Gastrocnemius medialis (tissue), 4 donors: ENCODE measurements at regions not wholly inside any gene's neighbourhood (a gene's known extent, or its start where the extent isn't known, plus 50 kb on each side); places are given as distances from the start of the nearest gene placed in this dataset.

Experiments
- ATAC-seq, 2 donors: fragments of 150-250 bp; one replicate each; pipeline ENCODE4 v1.9.1; 2016
- DNase-seq, 2 donors: peaks; one replicate each; pipeline ENCODE4 v3.0.0-alpha.2; 2019
- H3K27ac ChIP-seq, 4 donors: fragments of 200-600 bp; sonication (generic); 1 replicate in 1 of 4; 2 replicates in 3 of 4; pipeline ENCODE4 v1.5.1; 2016 to 2018; ENCODE audit warnings: mild to moderate bottlenecking in 2 of 4, moderate library complexity in 1 of 4
- H3K27me3 ChIP-seq, 3 donors: fragments of 200-600 bp; sonication (generic) in 2 of 3; 1 replicate in 1 of 3; 2 replicates in 2 of 3; pipeline versions ENCODE4 v1.5.1 to v1.6.0; 2016 to 2019; ENCODE audit warnings: mild to moderate bottlenecking in 1 of 3, moderate library complexity in 1 of 3
- H3K36me3 ChIP-seq, 2 donors: fragments of 200-600 bp; sonication (generic) in 1 of 2; one replicate each; pipeline ENCODE4 v1.5.1; 2017 to 2018
- H3K4me1 ChIP-seq, 2 donors: fragments of 200-600 bp; sonication (generic) in 1 of 2; one replicate each; pipeline ENCODE4 v1.5.1; 2016 to 2017; ENCODE audit warnings: mild to moderate bottlenecking in 2 of 2
- H3K4me3 ChIP-seq, 4 donors: fragments of 200-600 bp; sonication (generic) in 3 of 4; 1 replicate in 1 of 4; 2 replicates in 3 of 4; pipeline ENCODE4 v1.5.1; 2016 to 2019; ENCODE audit warnings: mild to moderate bottlenecking in 2 of 4
- H3K9me3 ChIP-seq, 3 donors: fragments of 200-600 bp; sonication (generic) in 2 of 3; 1 replicate in 1 of 3; 2 replicates in 2 of 3; pipeline ENCODE4 v1.5.1; 2016 to 2019
- CTCF ChIP-seq, 5 experiments: fragments of 450-650 bp in 3 of 5; fragments of 200-600 bp in 2 of 5; sonication (generic) in 2 of 5; IDR thresholded peaks in 4 of 5; conservative IDR thresholded peaks in 1 of 5; 1 replicate in 4 of 5; 2 replicates in 1 of 5; pipeline ENCODE4 v1.5.1; 2016 to 2019; ENCODE audit warnings: antibody characterized with exemption in 5 of 5, mild to moderate bottlenecking in 3 of 5, moderate library complexity in 3 of 5
- POLR2A ChIP-seq, 2 donors: fragments of 450-650 bp; IDR thresholded peaks; one replicate each; pipeline ENCODE4 v1.6.1; 2017; ENCODE audit warnings: antibody characterized with exemption in 2 of 2, mild to moderate bottlenecking in 2 of 2, moderate library complexity in 2 of 2
- in situ Hi-C, 4 donors: fragments of 200-750 bp; cut with MboI; loops; one replicate each; pipeline versions ENCODE4 v1.15.0 to v1.8.0; 2017; ENCODE audit warnings: low sequenced_read_pairs in 4 of 4
- intact Hi-C: fragments of 100-400 bp; cut with DNase I; formaldehyde crosslinking; loops from one replicate; pipeline ENCODE4 v1.15.1; 2023; ENCODE audit warnings: low total_unique reads

DNA sequence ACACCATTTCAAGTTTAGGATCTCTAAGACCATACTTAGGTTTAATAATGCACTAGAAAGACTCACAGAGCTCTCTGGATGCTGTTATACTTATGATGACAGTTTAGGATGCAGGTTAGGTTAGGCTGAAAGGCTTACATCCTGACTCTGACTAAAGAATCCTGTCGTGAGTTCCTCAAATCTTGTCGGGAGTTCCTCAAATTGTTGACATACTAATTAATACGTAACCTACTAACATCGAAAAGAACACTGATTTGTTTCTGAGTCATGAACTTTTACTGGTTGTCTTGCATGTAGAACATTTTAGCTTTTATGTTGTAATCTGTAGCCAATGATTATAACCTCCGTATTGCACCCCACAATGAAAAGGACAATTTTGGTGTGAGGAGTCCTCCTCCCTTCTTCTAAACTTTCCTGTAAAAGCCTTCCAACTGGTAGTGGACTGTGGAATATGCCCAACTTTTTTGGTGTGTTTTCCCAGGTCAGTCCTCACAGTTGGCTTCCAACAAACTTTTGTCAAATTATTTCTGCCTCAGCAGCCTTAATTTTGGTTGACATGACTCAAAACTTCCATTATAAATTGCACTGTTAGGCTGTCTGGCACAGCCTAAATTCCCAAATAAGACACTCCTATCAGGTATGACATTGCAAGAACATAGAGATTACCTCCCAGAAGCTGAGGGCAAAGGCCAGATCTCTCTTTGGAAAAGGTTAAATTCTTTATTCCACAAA, 107.9 kb upstream of the PALMD start:
- TF ChIP-seq POLR2A (IDR thresholded peaks at IDR 0.05) (no peak), CTCF (IDR thresholded peaks at IDR 0.05 in 4 of 5, conservative IDR thresholded peaks at IDR 0.05 in 1 of 5) (no peak)
- no peak for DNase-seq
- Histone ChIP-seq H3K27me3 (no peaks in the 10 kb centered on the region), H3K36me3 (no peaks in the 10 kb centered on the region), H3K4me3 (no peak overlapping the region), H3K4me1 (peaks cover 14 to 15% of the 10 kb centered on the region in 2 donors), H3K9me3 (no peaks in the 10 kb centered on the region), H3K27ac (peak overlapping the region in 1 of 4 donors; percentile 5)
- intact Hi-C loops (no loop called here), in situ Hi-C loops (no loop called here)
- ATAC-seq, result no peak

GRCh38 chr1:99538618-99538956, 107.3 kb upstream of the PALMD start:
- ATAC-seq (no peak), DNase-seq (no peak)
- Histone ChIP-seq H3K36me3 (no peaks in the 10 kb centered on the region), H3K27me3 (no peaks in the 10 kb centered on the region), H3K27ac (no peak overlapping the region), H3K9me3 (no peaks in the 10 kb centered on the region), H3K4me3 (no peak overlapping the region), H3K4me1 (peaks cover 14 to 15% of the 10 kb centered on the region in 2 donors)
- TF ChIP-seq POLR2A (IDR thresholded peaks at IDR 0.05), result no peak
- TF ChIP-seq CTCF (IDR thresholded peaks at IDR 0.05 in 4 of 5, conservative IDR thresholded peaks at IDR 0.05 in 1 of 5), result no peak
- in situ Hi-C loops, result no loop called here
- intact Hi-C loops, result no loop called here

GRCh38 chr1:99539131-99539530, 106.8 kb upstream of the PALMD start:
- TF ChIP-seq POLR2A (IDR thresholded peaks at IDR 0.05) (no peak), CTCF (IDR thresholded peaks at IDR 0.05 in 4 of 5, conservative IDR thresholded peaks at IDR 0.05 in 1 of 5) (no peak)
- ATAC-seq, result no peak
- H3K27me3 ChIP-seq, result no peaks in the 10 kb centered on the region
- no peaks in the 10 kb centered on the region for H3K9me3 ChIP-seq
- H3K4me1 ChIP-seq, result peaks cover 9 to 12% of the 10 kb centered on the region in 2 donors
- DNase-seq, result no peak
- no peak overlapping the region for H3K4me3 ChIP-seq
- H3K27ac ChIP-seq, result no peak overlapping the region
- intact Hi-C loops (no loop called here), in situ Hi-C loops (no loop called here)
- H3K36me3 ChIP-seq, result no peaks in the 10 kb centered on the region

- intact Hi-C loops (no loop called here), in situ Hi-C loops (no loop called here)
- H3K4me3 ChIP-seq, result no peak overlapping the region
- no peaks in the 10 kb centered on the region for H3K36me3 ChIP-seq
- DNase-seq (no peak), ATAC-seq (no peak)
- no peak for TF ChIP-seq POLR2A (IDR thresholded peaks at IDR 0.05)
- no peak for TF ChIP-seq CTCF (IDR thresholded peaks at IDR 0.05 in 4 of 5, conservative IDR thresholded peaks at IDR 0.05 in 1 of 5)
- no peaks in the 10 kb centered on the region for H3K27me3 ChIP-seq
- H3K9me3 ChIP-seq, result no peaks in the 10 kb centered on the region
- H3K27ac ChIP-seq, result no peak overlapping the region
- H3K4me1 ChIP-seq, result peaks cover 0 to 4% of the 10 kb centered on the region in 2 donors
Observed at GRCh38 chr1:99540744-99541143, 105.2 kb upstream of the PALMD start.

DNA sequence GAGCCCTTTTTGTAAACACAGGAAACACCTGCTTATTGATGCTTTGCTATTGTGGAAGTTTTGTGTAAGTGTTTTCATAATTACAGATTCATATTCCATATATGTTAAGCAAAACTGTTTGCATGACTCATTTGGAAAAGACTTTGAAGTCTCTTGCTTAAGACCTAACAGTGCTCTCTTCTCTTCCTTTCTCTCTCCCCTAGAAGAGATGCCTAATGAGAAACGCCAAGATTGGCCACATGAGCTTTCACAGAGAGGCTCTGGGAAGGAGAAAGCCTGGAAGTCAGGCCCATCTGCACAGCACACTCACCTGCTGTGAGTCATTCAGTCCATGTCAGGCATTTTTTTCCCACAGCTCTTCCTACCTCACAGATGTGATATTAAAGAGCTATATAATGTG, 101.6 kb upstream of the PALMD start:
- H3K27ac ChIP-seq, result no peak overlapping the region
- ATAC-seq (no peak), DNase-seq (no peak)
- no peak overlapping the region for H3K4me3 ChIP-seq
- peaks cover 8 to 22% of the 10 kb centered on the region in 2 donors for H3K4me1 ChIP-seq
- H3K36me3 ChIP-seq, result no peaks in the 10 kb centered on the region
- intact Hi-C loops (no loop called here), in situ Hi-C loops (no loop called here)
- no peaks in the 10 kb centered on the region for H3K9me3 ChIP-seq
- no peaks in the 10 kb centered on the region for H3K27me3 ChIP-seq
- no peak for TF ChIP-seq POLR2A (IDR thresholded peaks at IDR 0.05)
- no peak for TF ChIP-seq CTCF (IDR thresholded peaks at IDR 0.05 in 4 of 5, conservative IDR thresholded peaks at IDR 0.05 in 1 of 5)
